ENCODE measurements at regions not wholly inside any gene's neighbourhood (a gene's known extent, or its start where the extent isn't known, plus 50 kb on each side); places are given as distances from the start of the nearest gene placed in this dataset.

GRCh38 chr14:100473249-100473648 is 114.0 kb downstream of the BEGAIN start:
- no peak overlapping the region for H3K4me3 Mint-ChIP-seq
- H3K9me3 Mint-ChIP-seq = no peaks in the 10 kb centered on the region
- POLR2A ChIA-PET = no interaction called here
- H3K27ac Mint-ChIP-seq = no peak overlapping the region
- DNase-seq (ENCODE audit: low spot score) (no peak), ATAC-seq (no peak)
- no peaks in the 10 kb centered on the region for H3K4me1 Mint-ChIP-seq
- H3K36me3 Mint-ChIP-seq = no peaks in the 10 kb centered on the region
- CTCF ChIA-PET = interaction anchor here (1.2 to 1.7 kb wide), 2 partner anchors 33 to 56 kb away, joined by 4 read pairs; no protein-coding TSS in a partner anchor
- TF ChIP-seq NR2C2 (CRISPR knock-in tag; IDR thresholded peaks at IDR 0.05) (no peak), PRDM15 (CRISPR knock-in tag; IDR thresholded peaks at IDR 0.05) (no peak), TEAD4 (CRISPR knock-in tag; IDR thresholded peaks at IDR 0.05) (no peak), ZBTB43 (CRISPR knock-in tag; IDR thresholded peaks at IDR 0.05) (no peak), ZNF416 (CRISPR knock-in tag; IDR thresholded peaks at IDR 0.05) (no peak), CTCF (IDR thresholded peaks at IDR 0.05) (no peak), ZNF423 (CRISPR knock-in tag; IDR thresholded peaks at IDR 0.05) (peak; percentile 87), MLX (CRISPR knock-in tag; IDR thresholded peaks at IDR 0.05) (no peak)
- H3K27me3 Mint-ChIP-seq (ENCODE audit: low read depth) = no peaks in the 10 kb centered on the region

GRCh38 chr14:100474196-100474595 is 113.0 kb downstream of the BEGAIN start:
- H3K36me3 Mint-ChIP-seq = no peaks in the 10 kb centered on the region
- POLR2A ChIA-PET = no interaction called here
- no peak for ATAC-seq
- no peaks in the 10 kb centered on the region for H3K4me1 Mint-ChIP-seq
- no peaks in the 10 kb centered on the region for H3K9me3 Mint-ChIP-seq
- no peak overlapping the region for H3K4me3 Mint-ChIP-seq
- CTCF ChIA-PET = interaction anchor here (1.7 kb wide), 1 partner anchor 34 kb away, joined by 4 read pairs; no protein-coding TSS in a partner anchor
- no peak overlapping the region for H3K27ac Mint-ChIP-seq
- no peaks in the 10 kb centered on the region for H3K27me3 Mint-ChIP-seq (ENCODE audit: low read depth)
- TF ChIP-seq NR2C2 (CRISPR knock-in tag; IDR thresholded peaks at IDR 0.05) (no peak), TEAD1 (CRISPR knock-in tag; IDR thresholded peaks at IDR 0.05) (no peak), FOXK1 (CRISPR knock-in tag; IDR thresholded peaks at IDR 0.05) (no peak), ETV6 (CRISPR knock-in tag; IDR thresholded peaks at IDR 0.05) (no peak), RORB (CRISPR knock-in tag; IDR thresholded peaks at IDR 0.05) (no peak), E2F4 (CRISPR knock-in tag; IDR thresholded peaks at IDR 0.05; ENCODE audit: borderline replicate concordance, low read depth) (no peak), AFF4 (CRISPR knock-in tag; IDR thresholded peaks at IDR 0.05; ENCODE audit: borderline replicate concordance) (no peak), IRF1 (CRISPR knock-in tag; IDR thresholded peaks at IDR 0.05) (no peak), ZNF512 (CRISPR knock-in tag; IDR thresholded peaks at IDR 0.05; ENCODE audit: borderline replicate concordance) (no peak), ZNF416 (CRISPR knock-in tag; IDR thresholded peaks at IDR 0.05) (no peak)
- DNase-seq (ENCODE audit: low spot score) = no peak
